ENCODE measurements at regions not wholly inside any gene's neighbourhood (a gene's known extent, or its start where the extent isn't known, plus 50 kb on each side); places are given as distances from the start of the nearest gene placed in this dataset.

- Histone ChIP-seq H3K4me3 (no peak overlapping the region), H3K9me3 (no peaks in the 10 kb centered on the region), H3K9ac (ENCODE audit: low read depth in 2 of 2, low read length in 2 of 2) (no peak overlapping the region), H3K4me1 (no peaks in the 10 kb centered on the region), H3K36me3 (no peaks in the 10 kb centered on the region), H3K27ac (no peak overlapping the region), H3K27me3 (no peaks in the 10 kb centered on the region)
- intact Hi-C loops (cut with DNase I): no loop called here
- no peak for TF ChIP-seq CTCF (IDR thresholded peaks at IDR 0.05)
- DNase-seq: no peak
Measured at GRCh38 chr10:3433988-3434387, 261.4 kb upstream of the PITRM1 start.

GRCh38 chr10:3433131-3433530 is 260.5 kb upstream of the PITRM1 start:
- intact Hi-C loops (cut with DNase I): no loop called here
- Histone ChIP-seq H3K9me3 (no peaks in the 10 kb centered on the region), H3K27ac (no peak overlapping the region), H3K27me3 (no peaks in the 10 kb centered on the region), H3K4me1 (no peaks in the 10 kb centered on the region), H3K9ac (ENCODE audit: low read depth in 2 of 2, low read length in 2 of 2) (no peak overlapping the region), H3K36me3 (no peaks in the 10 kb centered on the region), H3K4me3 (no peak overlapping the region)
- DNase-seq: no peak
- no peak for TF ChIP-seq CTCF (IDR thresholded peaks at IDR 0.05)

- Histone ChIP-seq H3K9ac (ENCODE audit: low read depth in 2 of 2, low read length in 2 of 2) (no peak overlapping the region), H3K27me3 (no peaks in the 10 kb centered on the region), H3K9me3 (no peaks in the 10 kb centered on the region), H3K36me3 (no peaks in the 10 kb centered on the region), H3K4me1 (no peaks in the 10 kb centered on the region), H3K27ac (no peak overlapping the region), H3K4me3 (no peak overlapping the region)
- no peak for TF ChIP-seq CTCF (IDR thresholded peaks at IDR 0.05)
- no peak for DNase-seq
- intact Hi-C loops (cut with DNase I): no loop called here
Measured at GRCh38 chr10:3432081-3432825, 259.7 kb upstream of the PITRM1 start.

- H3K9me3 ChIP-seq: no peaks in the 10 kb centered on the region
- peak; percentile 7 for DNase-seq
- no peaks in the 10 kb centered on the region for H3K27me3 ChIP-seq
- no peak overlapping the region for H3K9ac ChIP-seq (ENCODE audit: low read depth in 2 of 2, low read length in 2 of 2)
- no peak for TF ChIP-seq CTCF (IDR thresholded peaks at IDR 0.05)
- H3K36me3 ChIP-seq: no peaks in the 10 kb centered on the region
- H3K27ac ChIP-seq: no peak overlapping the region
- intact Hi-C loops (cut with DNase I): no loop called here
- H3K4me1 ChIP-seq: peaks cover 6% of the 10 kb centered on the region
- H3K4me3 ChIP-seq: no peak overlapping the region
Measured at GRCh38 chr10:3430501-3430900, 257.9 kb upstream of the PITRM1 start.

GRCh38 chr10:3429676-3430075 is 257.1 kb upstream of the PITRM1 start:
- no peaks in the 10 kb centered on the region for H3K9me3 ChIP-seq
- no peak overlapping the region for H3K9ac ChIP-seq (ENCODE audit: low read depth in 2 of 2, low read length in 2 of 2)
- peaks cover 6% of the 10 kb centered on the region for H3K4me1 ChIP-seq
- H3K27ac ChIP-seq: no peak overlapping the region
- intact Hi-C loops (cut with DNase I): no loop called here
- no peak overlapping the region for H3K4me3 ChIP-seq
- DNase-seq: peak; percentile 4
- no peak for TF ChIP-seq CTCF (IDR thresholded peaks at IDR 0.05)
- no peaks in the 10 kb centered on the region for H3K36me3 ChIP-seq
- no peaks in the 10 kb centered on the region for H3K27me3 ChIP-seq
